ENCODE measurements at regions not wholly inside any gene's neighbourhood (a gene's known extent, or its start where the extent isn't known, plus 50 kb on each side); places are given as distances from the start of the nearest gene placed in this dataset.
"Not testable (repeated sequence)": the region's sequence is repeated elsewhere in the genome, so short reads cannot be mapped to it uniquely, and the experiment has no call there.

GRCh38 chr4:189185810-189186432 is 754.8 kb upstream of the FRG1 start:
- no peak for DNase-seq (ENCODE audit: low spot score)

- DNase-seq (ENCODE audit: low spot score): no peak
Observed at GRCh38 chr4:189187531-189188052, 753.1 kb upstream of the FRG1 start.

GRCh38 chr4:189198624-189199023 is 742.0 kb upstream of the FRG1 start:
- no peak for DNase-seq (ENCODE audit: low spot score)

GRCh38 chr4:189200353-189200752 is 740.3 kb upstream of the FRG1 start:
- no peak for DNase-seq (ENCODE audit: low spot score)

- DNase-seq (ENCODE audit: low spot score): no peak
Observed at GRCh38 chr4:189202182-189202868, 738.3 kb upstream of the FRG1 start.

- DNase-seq (ENCODE audit: low spot score): no peak
Observed at GRCh38 chr4:189202869-189203271, 737.8 kb upstream of the FRG1 start.

GRCh38 chr4:189204616-189205015 is 736.1 kb upstream of the FRG1 start:
- no peak for DNase-seq (ENCODE audit: low spot score)

GRCh38 chr4:189206953-189207352 is 733.7 kb upstream of the FRG1 start:
- no peak for DNase-seq (ENCODE audit: low spot score)

- no peak for DNase-seq (ENCODE audit: low spot score)
Observed at GRCh38 chr4:189207872-189208271, 732.8 kb upstream of the FRG1 start.

- DNase-seq (ENCODE audit: low spot score): no peak
Observed at GRCh38 chr4:189215574-189215973, 725.1 kb upstream of the FRG1 start.

- DNase-seq (ENCODE audit: low spot score): no peak
Observed at GRCh38 chr4:189221691-189222090, 719.0 kb upstream of the FRG1 start.

GRCh38 chr4:189228726-189229125 is 711.9 kb upstream of the FRG1 start:
- DNase-seq (ENCODE audit: low spot score): no peak

- DNase-seq (ENCODE audit: low spot score): no peak
Observed at GRCh38 chr4:189232274-189232673, 708.4 kb upstream of the FRG1 start.

- not testable (repeated sequence) for DNase-seq (ENCODE audit: low spot score)
Observed at GRCh38 chr4:189233754-189234153, 706.9 kb upstream of the FRG1 start.

GRCh38 chr4:189234948-189235347 is 705.7 kb upstream of the FRG1 start:
- not testable (repeated sequence) for DNase-seq (ENCODE audit: low spot score)

- no peak for DNase-seq (ENCODE audit: low spot score)
Observed at GRCh38 chr4:189235599-189235998, 705.1 kb upstream of the FRG1 start.

GRCh38 chr4:189236321-189236720 is 704.4 kb upstream of the FRG1 start:
- not testable (repeated sequence) for DNase-seq (ENCODE audit: low spot score)

GRCh38 chr4:189237340-189237739 is 703.3 kb upstream of the FRG1 start:
- DNase-seq (ENCODE audit: low spot score): no peak

GRCh38 chr4:189255636-189256035 is 685.0 kb upstream of the FRG1 start:
- DNase-seq (ENCODE audit: low spot score): no peak

GRCh38 chr4:189261475-189261874 is 679.2 kb upstream of the FRG1 start:
- no peak for DNase-seq (ENCODE audit: low spot score)

GRCh38 chr4:189265515-189265914 is 675.2 kb upstream of the FRG1 start:
- no peak for DNase-seq (ENCODE audit: low spot score)

GRCh38 chr4:189267312-189267965 is 673.2 kb upstream of the FRG1 start:
- no peak for DNase-seq (ENCODE audit: low spot score)

GRCh38 chr4:189278597-189279165 is 662.0 kb upstream of the FRG1 start:
- no peak for DNase-seq (ENCODE audit: low spot score)

Measured in CD4-positive, alpha-beta T cell treated with Interleukin-6 at 100 ng/mL for 8 hours (primary cell).